Ishikawa (cell line): ENCODE measurements at regions not wholly inside any gene's neighbourhood (a gene's known extent, or its start where the extent isn't known, plus 50 kb on each side); places are given as distances from the start of the nearest gene placed in this dataset.

Source experiments
- CEBPB ChIP-seq: IDR thresholded peaks from 2 replicates; pipeline ENCODE4 v1.6.1; 2012
- CREB1 ChIP-seq: IDR thresholded peaks from 2 replicates; pipeline ENCODE4 v1.6.1; 2012; ENCODE audit warnings: low read depth
- EGR1 ChIP-seq: IDR thresholded peaks from 2 replicates; pipeline ENCODE4 v1.6.1; 2012
- EP300 ChIP-seq: IDR thresholded peaks from 2 replicates; pipeline ENCODE4 v1.6.1; 2012; ENCODE audit warnings: borderline replicate concordance
- FOXM1 ChIP-seq: IDR thresholded peaks from 2 replicates; pipeline ENCODE4 v1.6.1; 2012; ENCODE audit warnings: low read depth, borderline replicate concordance
- MAX ChIP-seq: IDR thresholded peaks from 2 replicates; pipeline ENCODE4 v1.6.1; 2012
- NFIC ChIP-seq: IDR thresholded peaks from 2 replicates; pipeline ENCODE4 v1.6.1; 2012
- RAD21 ChIP-seq: IDR thresholded peaks from 2 replicates; pipeline ENCODE4 v1.6.1; 2012; ENCODE audit warnings: low read depth
- TAF1 ChIP-seq: IDR thresholded peaks from 2 replicates; pipeline ENCODE4 v1.6.1; 2012; ENCODE audit warnings: low read depth, mild to moderate bottlenecking
- TCF12 ChIP-seq: IDR thresholded peaks from 2 replicates; pipeline ENCODE4 v1.6.1; 2012; ENCODE audit warnings: low read depth
- TEAD4 ChIP-seq: IDR thresholded peaks from 2 replicates; pipeline ENCODE4 v1.6.1; 2012
- YY1 ChIP-seq: IDR thresholded peaks from 2 replicates; pipeline ENCODE4 v1.6.1; 2012; ENCODE audit warnings: low read depth
- ZBTB7A ChIP-seq: IDR thresholded peaks from 2 replicates; pipeline ENCODE4 v1.6.1; 2012; ENCODE audit warnings: low read depth
- TF ChIP-seq, protein P1 (sequence below): IDR thresholded peaks from 2 replicates; pipeline ENCODE4 v1.6.1; 2012
- TF ChIP-seq, protein P2 (sequence below): IDR thresholded peaks from 2 replicates; pipeline ENCODE4 v1.6.1; 2012; ENCODE audit warnings: low read depth, mild to moderate bottlenecking

DNA sequence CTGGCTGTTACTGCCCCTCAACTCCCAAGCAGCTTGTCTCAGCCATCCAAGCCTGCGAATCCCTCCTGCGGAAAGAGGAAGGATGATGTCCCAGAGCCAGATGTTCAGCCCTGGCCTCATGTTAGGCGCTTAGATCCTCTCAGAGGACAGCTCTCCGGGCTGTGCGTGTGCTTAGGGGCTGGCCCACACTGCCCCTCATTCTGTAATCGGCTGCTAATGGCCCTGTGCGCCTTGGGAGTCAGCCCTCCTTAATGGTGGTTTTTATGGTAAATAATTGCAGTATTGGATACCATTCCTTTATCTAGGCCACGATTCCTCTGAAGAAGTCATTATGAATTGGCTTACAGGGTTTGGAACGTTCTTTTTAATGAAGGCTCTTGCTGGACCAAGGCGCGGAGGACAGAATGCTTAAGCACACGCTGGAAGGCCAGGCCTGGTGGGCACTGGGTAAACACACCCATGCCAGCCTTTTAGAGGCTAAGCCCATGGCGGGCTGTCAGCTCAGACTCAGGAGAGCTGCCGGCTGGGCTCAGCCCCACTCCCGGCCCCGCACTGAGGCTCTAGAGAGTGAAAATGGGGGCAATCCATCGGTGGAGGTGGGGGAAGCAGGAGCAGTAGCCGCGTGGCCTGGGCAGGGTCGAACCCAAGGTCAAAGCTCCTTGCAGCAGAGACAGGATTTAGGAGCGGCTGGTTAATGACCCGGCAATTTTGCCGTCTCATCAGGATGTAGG, 1157.5 kb downstream of the BRD1 start:
- no peak for TF ChIP-seq ZBTB7A
- no peak for TF ChIP-seq TAF1
- TF ChIP-seq YY1 = no peak
- no peak for TF ChIP-seq FOXM1
- TF ChIP-seq CREB1 = no peak
- TF ChIP-seq RAD21 = no peak
- TF ChIP-seq, protein P1, sequence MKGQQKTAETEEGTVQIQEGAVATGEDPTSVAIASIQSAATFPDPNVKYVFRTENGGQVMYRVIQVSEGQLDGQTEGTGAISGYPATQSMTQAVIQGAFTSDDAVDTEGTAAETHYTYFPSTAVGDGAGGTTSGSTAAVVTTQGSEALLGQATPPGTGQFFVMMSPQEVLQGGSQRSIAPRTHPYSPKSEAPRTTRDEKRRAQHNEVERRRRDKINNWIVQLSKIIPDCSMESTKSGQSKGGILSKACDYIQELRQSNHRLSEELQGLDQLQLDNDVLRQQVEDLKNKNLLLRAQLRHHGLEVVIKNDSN = no peak
- TF ChIP-seq, protein P2, sequence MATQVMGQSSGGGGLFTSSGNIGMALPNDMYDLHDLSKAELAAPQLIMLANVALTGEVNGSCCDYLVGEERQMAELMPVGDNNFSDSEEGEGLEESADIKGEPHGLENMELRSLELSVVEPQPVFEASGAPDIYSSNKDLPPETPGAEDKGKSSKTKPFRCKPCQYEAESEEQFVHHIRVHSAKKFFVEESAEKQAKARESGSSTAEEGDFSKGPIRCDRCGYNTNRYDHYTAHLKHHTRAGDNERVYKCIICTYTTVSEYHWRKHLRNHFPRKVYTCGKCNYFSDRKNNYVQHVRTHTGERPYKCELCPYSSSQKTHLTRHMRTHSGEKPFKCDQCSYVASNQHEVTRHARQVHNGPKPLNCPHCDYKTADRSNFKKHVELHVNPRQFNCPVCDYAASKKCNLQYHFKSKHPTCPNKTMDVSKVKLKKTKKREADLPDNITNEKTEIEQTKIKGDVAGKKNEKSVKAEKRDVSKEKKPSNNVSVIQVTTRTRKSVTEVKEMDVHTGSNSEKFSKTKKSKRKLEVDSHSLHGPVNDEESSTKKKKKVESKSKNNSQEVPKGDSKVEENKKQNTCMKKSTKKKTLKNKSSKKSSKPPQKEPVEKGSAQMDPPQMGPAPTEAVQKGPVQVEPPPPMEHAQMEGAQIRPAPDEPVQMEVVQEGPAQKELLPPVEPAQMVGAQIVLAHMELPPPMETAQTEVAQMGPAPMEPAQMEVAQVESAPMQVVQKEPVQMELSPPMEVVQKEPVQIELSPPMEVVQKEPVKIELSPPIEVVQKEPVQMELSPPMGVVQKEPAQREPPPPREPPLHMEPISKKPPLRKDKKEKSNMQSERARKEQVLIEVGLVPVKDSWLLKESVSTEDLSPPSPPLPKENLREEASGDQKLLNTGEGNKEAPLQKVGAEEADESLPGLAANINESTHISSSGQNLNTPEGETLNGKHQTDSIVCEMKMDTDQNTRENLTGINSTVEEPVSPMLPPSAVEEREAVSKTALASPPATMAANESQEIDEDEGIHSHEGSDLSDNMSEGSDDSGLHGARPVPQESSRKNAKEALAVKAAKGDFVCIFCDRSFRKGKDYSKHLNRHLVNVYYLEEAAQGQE = no peak
- no peak for TF ChIP-seq TEAD4
- TF ChIP-seq NFIC = no peak
- TF ChIP-seq MAX = no peak
- no peak for TF ChIP-seq TCF12
- TF ChIP-seq CEBPB = no peak
- TF ChIP-seq EP300 = no peak
- TF ChIP-seq EGR1 = no peak

DNA sequence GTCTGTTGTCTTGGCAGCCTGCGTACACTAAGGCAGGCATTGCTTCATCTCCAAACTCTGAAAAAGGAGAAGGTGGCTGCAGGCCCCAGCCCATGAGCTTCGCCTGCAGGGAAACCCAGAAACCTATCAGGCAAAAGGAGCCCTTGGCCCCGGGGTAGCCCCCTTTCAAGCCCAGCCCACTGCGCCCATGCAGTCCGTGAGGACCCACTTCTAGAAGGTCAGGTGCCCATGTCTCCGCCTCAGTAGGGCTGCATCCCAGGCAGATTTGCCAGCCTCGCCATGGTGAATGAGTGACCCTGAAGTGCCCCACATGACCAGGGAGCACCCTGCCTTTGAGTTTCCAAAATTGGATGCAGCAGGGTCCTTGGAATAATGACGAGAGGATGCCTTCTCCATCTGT, 1158.4 kb downstream of the BRD1 start:
- TF ChIP-seq TEAD4 = no peak
- TF ChIP-seq TAF1 = no peak
- no peak for TF ChIP-seq CEBPB
- TF ChIP-seq TCF12 = no peak
- TF ChIP-seq, protein P2 = no peak
- no peak for TF ChIP-seq CREB1
- TF ChIP-seq FOXM1 = no peak
- TF ChIP-seq, protein P1 = no peak
- TF ChIP-seq NFIC = no peak
- TF ChIP-seq EP300 = no peak
- no peak for TF ChIP-seq MAX

DNA sequence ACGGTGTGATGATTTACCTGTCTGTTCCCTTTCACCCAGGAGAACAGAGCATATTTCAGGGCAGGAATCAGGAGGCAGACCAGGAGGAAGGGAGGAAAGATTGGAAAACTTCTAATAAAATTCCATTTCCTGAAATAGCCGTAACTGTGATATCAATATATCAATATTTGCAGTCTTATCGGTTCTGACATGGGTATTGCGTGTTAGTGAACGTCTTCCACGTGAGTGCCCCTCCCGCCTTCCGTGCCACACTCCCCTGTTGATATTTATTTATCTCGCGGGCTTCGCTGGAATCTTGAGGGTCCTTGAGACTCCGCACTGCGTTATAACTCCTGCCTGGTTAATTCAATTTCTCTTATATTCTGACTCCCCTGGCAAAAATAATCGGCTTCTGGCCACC, 1160.4 kb downstream of the BRD1 start:
- no peak for TF ChIP-seq EGR1
- no peak for TF ChIP-seq MAX
- no peak for TF ChIP-seq TEAD4
- no peak for TF ChIP-seq TAF1
- TF ChIP-seq CEBPB = no peak
- TF ChIP-seq EP300 = no peak
- TF ChIP-seq ZBTB7A = no peak
- TF ChIP-seq CREB1 = no peak
- no peak for TF ChIP-seq NFIC
- TF ChIP-seq FOXM1 = no peak

DNA sequence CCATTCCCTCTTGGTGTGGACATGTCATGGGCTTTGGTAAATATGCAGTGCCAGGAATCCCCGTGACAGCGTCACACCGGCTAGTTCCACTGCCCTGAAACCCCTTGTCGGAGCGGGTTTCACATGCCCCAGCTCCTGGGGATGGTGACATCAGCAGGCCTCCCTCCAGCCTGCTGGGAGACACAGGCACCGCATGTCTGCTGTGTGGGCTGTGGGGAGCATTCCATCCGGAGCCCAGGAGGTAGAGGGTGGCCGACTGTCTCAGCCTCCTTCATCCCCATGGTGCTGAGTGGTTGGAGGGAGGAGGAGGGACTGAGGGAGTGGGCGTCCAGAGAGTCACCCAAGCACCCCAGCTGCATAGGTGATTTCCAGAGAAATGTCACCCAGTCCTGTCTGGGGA, 1161.1 kb downstream of the BRD1 start:
- no peak for TF ChIP-seq CEBPB
- TF ChIP-seq, protein P2 = no peak
- no peak for TF ChIP-seq NFIC
